Smooth muscle cell (in vitro differentiated cells): ENCODE measurements at regions not wholly inside any gene's neighbourhood (a gene's known extent, or its start where the extent isn't known, plus 50 kb on each side); places are given as distances from the start of the nearest gene placed in this dataset.

Experiments
- DNase-seq: peaks from one replicate; lab custom pipeline; 2025; ENCODE audit not compliant: unreplicated experiment; lab: John Stamatoyannopoulos, UW
- H2AFZ ChIP-seq: fragments of 200-600 bp; sonication (generic); 2 replicates; pipeline ENCODE4 v1.6.0; 2016; ENCODE audit warnings: antibody characterized with exemption, low read depth, mild to moderate bottlenecking
- H3F3A ChIP-seq: fragments of 200-600 bp; sonication (generic); 2 replicates; pipeline ENCODE4 v1.6.0; 2017; ENCODE audit warnings: antibody characterized with exemption, low read depth
- H3K27ac ChIP-seq: fragments of 200-600 bp; sonication (generic); 2 replicates; pipeline ENCODE4 v1.5.1; 2016; ENCODE audit warnings: low read depth, mild to moderate bottlenecking
- H3K27me3 ChIP-seq: fragments of 200-600 bp; sonication (generic); 2 replicates; pipeline ENCODE4 v1.6.1; 2016; ENCODE audit warnings: low read depth, mild to moderate bottlenecking
- H3K36me3 ChIP-seq: fragments of 200-600 bp; sonication (generic); 2 replicates; pipeline ENCODE4 v1.5.1; 2016; ENCODE audit warnings: low read depth
- H3K4me1 ChIP-seq: fragments of 200-600 bp; sonication (generic); 2 replicates; pipeline ENCODE4 v1.5.1; 2016; ENCODE audit warnings: low read depth
- H3K4me2 ChIP-seq: fragments of 200-600 bp; sonication (generic); 2 replicates; pipeline ENCODE4 v1.6.0; 2016; ENCODE audit warnings: mild to moderate bottlenecking
- H3K4me3 ChIP-seq: fragments of 200-600 bp; sonication (generic); 2 replicates; pipeline ENCODE4 v1.5.1; 2016; ENCODE audit warnings: mild to moderate bottlenecking
- H3K79me2 ChIP-seq: fragments of 200-600 bp; sonication (generic); 2 replicates; pipeline ENCODE4 v1.6.0; 2016; ENCODE audit warnings: low read depth, mild to moderate bottlenecking
- H3K9ac ChIP-seq: fragments of 200-600 bp; sonication (generic); 2 replicates; pipeline ENCODE4 v1.6.0; 2016; ENCODE audit warnings: low read depth
- H3K9me3 ChIP-seq: fragments of 200-600 bp; sonication (generic); replicated peaks from 2 replicates; pipeline ENCODE4 v1.5.1; 2016; ENCODE audit warnings: low read depth
- H4K20me1 ChIP-seq: fragments of 200-600 bp; sonication (generic); 2 replicates; pipeline ENCODE4 v1.6.0; 2016; ENCODE audit warnings: low read depth
- WGBS: methylation state at CpG from one replicate; pipeline ENCODE4 v1.1.7; 2016; ENCODE audit warnings: low lambda C conversion rate; 5-methylcytosine and 5-hydroxymethylcytosine counted together
- TF ChIP-seq, protein P1 (sequence below): fragments of 200-600 bp; sonication (generic); IDR thresholded peaks from 2 replicates; pipeline ENCODE4 v1.5.1; 2017; ENCODE audit warnings: borderline replicate concordance, mild to moderate bottlenecking, antibody characterized with exemption; ENCODE audit not compliant: insufficient read depth, poor library complexity, severe bottlenecking

DNA sequence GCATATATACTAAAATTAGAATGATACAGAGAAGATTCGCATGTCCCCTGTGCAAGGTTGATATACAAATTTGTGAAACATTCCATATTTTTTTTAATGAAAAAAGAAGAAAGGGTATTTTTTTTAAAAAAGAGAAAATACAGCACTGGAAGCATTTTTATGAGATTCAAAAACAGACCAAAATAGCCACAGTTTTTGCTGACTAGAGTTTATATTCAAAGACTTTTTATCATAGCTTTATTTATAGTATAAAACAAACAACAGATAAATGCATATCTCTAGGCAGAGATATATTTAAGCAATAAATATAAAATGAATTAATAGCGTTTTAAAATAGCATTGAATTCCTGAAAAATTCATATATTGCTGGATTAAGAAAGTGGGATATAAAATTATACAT, 436.5 kb upstream of the ACVR2A start:
- no peaks in the 10 kb centered on the region for H3K36me3 ChIP-seq
- 80% methylated on average over 2 of the region's 2 CpGs for WGBS
- H2AFZ ChIP-seq: no peak overlapping the region
- no peak overlapping the region for H3K4me3 ChIP-seq
- H3F3A ChIP-seq: no peaks in the 10 kb centered on the region
- H3K4me1 ChIP-seq: no peaks in the 10 kb centered on the region
- no peak overlapping the region for H3K27ac ChIP-seq
- no peaks in the 10 kb centered on the region for H3K9me3 ChIP-seq
- no peaks in the 10 kb centered on the region for H3K79me2 ChIP-seq
- DNase-seq: no peak
- TF ChIP-seq, protein P1, sequence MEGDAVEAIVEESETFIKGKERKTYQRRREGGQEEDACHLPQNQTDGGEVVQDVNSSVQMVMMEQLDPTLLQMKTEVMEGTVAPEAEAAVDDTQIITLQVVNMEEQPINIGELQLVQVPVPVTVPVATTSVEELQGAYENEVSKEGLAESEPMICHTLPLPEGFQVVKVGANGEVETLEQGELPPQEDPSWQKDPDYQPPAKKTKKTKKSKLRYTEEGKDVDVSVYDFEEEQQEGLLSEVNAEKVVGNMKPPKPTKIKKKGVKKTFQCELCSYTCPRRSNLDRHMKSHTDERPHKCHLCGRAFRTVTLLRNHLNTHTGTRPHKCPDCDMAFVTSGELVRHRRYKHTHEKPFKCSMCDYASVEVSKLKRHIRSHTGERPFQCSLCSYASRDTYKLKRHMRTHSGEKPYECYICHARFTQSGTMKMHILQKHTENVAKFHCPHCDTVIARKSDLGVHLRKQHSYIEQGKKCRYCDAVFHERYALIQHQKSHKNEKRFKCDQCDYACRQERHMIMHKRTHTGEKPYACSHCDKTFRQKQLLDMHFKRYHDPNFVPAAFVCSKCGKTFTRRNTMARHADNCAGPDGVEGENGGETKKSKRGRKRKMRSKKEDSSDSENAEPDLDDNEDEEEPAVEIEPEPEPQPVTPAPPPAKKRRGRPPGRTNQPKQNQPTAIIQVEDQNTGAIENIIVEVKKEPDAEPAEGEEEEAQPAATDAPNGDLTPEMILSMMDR: no peak
- H3K27me3 ChIP-seq: peaks cover 11% of the 10 kb centered on the region
- no peak overlapping the region for H3K4me2 ChIP-seq
- no peak overlapping the region for H3K9ac ChIP-seq
- H4K20me1 ChIP-seq: no peaks in the 10 kb centered on the region

DNA sequence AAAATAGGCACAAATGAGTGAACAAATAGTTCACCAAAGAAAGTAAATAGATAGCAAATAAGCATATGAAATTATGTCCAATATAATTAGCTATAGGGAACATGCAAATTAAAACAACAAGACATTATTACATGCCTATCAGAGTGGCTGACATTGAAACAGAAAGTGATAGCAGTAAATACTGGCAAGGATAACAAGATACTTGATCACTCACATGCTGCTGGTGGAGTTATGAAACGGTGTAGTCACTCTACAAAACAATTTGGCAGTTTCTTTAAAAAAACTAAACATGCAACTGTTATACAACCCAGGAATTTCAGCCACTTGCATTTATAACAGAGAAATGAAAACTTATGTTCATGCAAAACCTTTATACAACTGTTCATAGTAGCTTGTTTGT, 439.2 kb upstream of the ACVR2A start:
- H2AFZ ChIP-seq: no peak overlapping the region
- H3K79me2 ChIP-seq: no peaks in the 10 kb centered on the region
- H3K27ac ChIP-seq: no peak overlapping the region
- TF ChIP-seq, protein P1: no peak
- no peaks in the 10 kb centered on the region for H4K20me1 ChIP-seq
- no peaks in the 10 kb centered on the region for H3F3A ChIP-seq
- H3K4me3 ChIP-seq: no peak overlapping the region
- DNase-seq: no peak
- 97% methylated on average over 1 of the region's 1 CpG for WGBS
- H3K27me3 ChIP-seq: peaks cover 11% of the 10 kb centered on the region
- H3K9ac ChIP-seq: no peak overlapping the region
- no peaks in the 10 kb centered on the region for H3K36me3 ChIP-seq
- no peaks in the 10 kb centered on the region for H3K9me3 ChIP-seq
- no peaks in the 10 kb centered on the region for H3K4me1 ChIP-seq
- H3K4me2 ChIP-seq: no peak overlapping the region

DNA sequence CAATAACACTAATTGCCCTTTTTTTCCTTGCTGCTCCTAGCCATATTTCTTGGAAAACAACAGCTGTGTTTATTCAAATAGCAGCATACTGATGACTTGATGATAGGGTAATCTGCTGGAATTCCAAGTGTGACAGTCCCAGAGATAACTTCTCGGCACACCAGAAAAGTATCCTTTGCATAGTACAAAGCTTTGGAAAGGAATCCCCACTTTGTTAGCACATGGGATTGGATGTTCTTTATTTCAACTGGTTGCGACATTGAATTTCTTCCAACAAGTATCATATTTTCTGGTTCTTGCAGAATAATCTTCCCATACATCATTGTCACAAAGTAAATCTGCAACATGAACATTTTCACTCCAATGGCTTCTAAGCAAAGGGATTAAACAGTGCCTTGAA, 445.8 kb upstream of the ACVR2A start:
- Histone ChIP-seq H3K36me3 (no peaks in the 10 kb centered on the region), H3K27ac (no peak overlapping the region), H3F3A (no peaks in the 10 kb centered on the region), H3K4me3 (no peak overlapping the region), H4K20me1 (no peaks in the 10 kb centered on the region), H3K27me3 (peaks cover 3% of the 10 kb centered on the region), H2AFZ (no peak overlapping the region), H3K4me1 (no peaks in the 10 kb centered on the region), H3K79me2 (no peaks in the 10 kb centered on the region), H3K4me2 (no peak overlapping the region), H3K9me3 (no peaks in the 10 kb centered on the region), H3K9ac (no peak overlapping the region)
- DNase-seq: no peak
- TF ChIP-seq, protein P1: no peak
- 44% methylated on average over 2 of the region's 2 CpGs for WGBS

DNA sequence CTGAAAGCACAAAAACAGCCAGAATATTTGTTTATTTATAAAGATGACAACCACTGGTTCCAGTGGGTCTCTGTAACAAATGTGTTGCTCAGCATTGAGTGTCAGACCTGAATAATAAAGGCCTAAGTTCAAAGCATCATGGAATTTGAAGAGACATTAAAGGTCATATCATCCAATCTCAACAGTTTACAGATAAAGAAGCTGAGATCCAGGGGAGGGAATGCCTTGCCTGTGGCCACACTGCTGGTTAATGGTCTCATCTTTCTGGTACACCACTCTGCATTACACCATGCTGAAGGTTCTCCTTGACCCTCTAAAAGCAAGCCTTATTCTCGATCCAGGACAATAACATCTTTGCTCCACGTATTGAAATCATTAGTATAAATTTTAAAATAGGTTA, 446.5 kb upstream of the ACVR2A start:
- Histone ChIP-seq H3K4me2 (no peak overlapping the region), H3K27me3 (no peaks in the 10 kb centered on the region), H3K36me3 (no peaks in the 10 kb centered on the region), H3K9ac (no peak overlapping the region), H3K9me3 (no peaks in the 10 kb centered on the region), H3K79me2 (no peaks in the 10 kb centered on the region), H3K4me3 (no peak overlapping the region), H3K4me1 (no peaks in the 10 kb centered on the region), H2AFZ (no peak overlapping the region), H3F3A (no peaks in the 10 kb centered on the region), H4K20me1 (no peaks in the 10 kb centered on the region), H3K27ac (no peak overlapping the region)
- WGBS: 89% methylated on average over 2 of the region's 2 CpGs
- TF ChIP-seq, protein P1: no peak
- DNase-seq: no peak
